Small intestine (tissue), 7 donors: ENCODE measurements at regions not wholly inside any gene's neighbourhood (a gene's known extent, or its start where the extent isn't known, plus 50 kb on each side); places are given as distances from the start of the nearest gene placed in this dataset.
A peak's percentile ranks its signal among the peaks of the same experiment; 100 is the strongest.

Source experiments
- DNase-seq, 2 donors: peaks; one replicate each; pipeline versions ENCODE4 v3.0.0 to v3.0.0-alpha.2; 2013
- FAIRE-seq: peaks from 2 replicates; lab custom pipeline; 2012; peaks lifted over from hg19 to GRCh38; lab: Jason Lieb, UNC
- H3K27ac ChIP-seq, 3 donors: one replicate each; pipeline ENCODE4 v1.5.1; 2013; ENCODE audit warnings: low read length in 2 of 3, mild to moderate bottlenecking in 2 of 3, control low read depth in 1 of 3, inconsistent platforms in 1 of 3, low read depth in 1 of 3, moderate library complexity in 1 of 3
- H3K27me3 ChIP-seq, 3 donors: one replicate each; pipeline ENCODE4 v1.6.1; 2013; ENCODE audit warnings: low read length in 3 of 3, inconsistent platforms in 1 of 3; ENCODE audit not compliant: control insufficient read depth in 3 of 3, insufficient read depth in 3 of 3
- H3K36me3 ChIP-seq, 3 donors: one replicate each; pipeline ENCODE4 v1.6.1; 2013; ENCODE audit warnings: low read length in 3 of 3, inconsistent platforms in 1 of 3, low read depth in 1 of 3, mild to moderate bottlenecking in 1 of 3, moderate library complexity in 1 of 3; ENCODE audit not compliant: control insufficient read depth in 3 of 3, insufficient read depth in 2 of 3
- H3K4me1 ChIP-seq, 3 donors: one replicate each; pipeline ENCODE4 v1.6.1; 2013; ENCODE audit warnings: low read length in 2 of 3, inconsistent platforms in 1 of 3, low read depth in 1 of 3, mild to moderate bottlenecking in 1 of 3, moderate library complexity in 1 of 3; ENCODE audit not compliant: control insufficient read depth in 3 of 3, insufficient read depth in 2 of 3
- H3K4me3 ChIP-seq, 3 donors: one replicate each; pipeline ENCODE4 v1.5.1; 2013; ENCODE audit warnings: low read length in 3 of 3, control low read depth in 1 of 3, inconsistent platforms in 1 of 3, low read depth in 1 of 3, mild to moderate bottlenecking in 1 of 3, moderate library complexity in 1 of 3
- H3K9me3 ChIP-seq, 2 donors: one replicate each; pipeline ENCODE4 v1.6.1; 2013; ENCODE audit warnings: low read depth in 1 of 2, low read length in 1 of 2; ENCODE audit not compliant: control insufficient read depth in 2 of 2, insufficient read depth in 1 of 2
- WGBS, 3 donors: extraction: QIAGEN DNeasy Blood & Tissue Kit; methylation state at CpG; one replicate each; pipeline ENCODE4 v1.1.7; 2013; 5-methylcytosine and 5-hydroxymethylcytosine counted together
- donor health status: healthy with polysubstance abuse.
- donor health status: control.
- donor health status: control.
- donor health status: Bipolar disorder and iron deficiency.
- donor health status: healthy.

DNA sequence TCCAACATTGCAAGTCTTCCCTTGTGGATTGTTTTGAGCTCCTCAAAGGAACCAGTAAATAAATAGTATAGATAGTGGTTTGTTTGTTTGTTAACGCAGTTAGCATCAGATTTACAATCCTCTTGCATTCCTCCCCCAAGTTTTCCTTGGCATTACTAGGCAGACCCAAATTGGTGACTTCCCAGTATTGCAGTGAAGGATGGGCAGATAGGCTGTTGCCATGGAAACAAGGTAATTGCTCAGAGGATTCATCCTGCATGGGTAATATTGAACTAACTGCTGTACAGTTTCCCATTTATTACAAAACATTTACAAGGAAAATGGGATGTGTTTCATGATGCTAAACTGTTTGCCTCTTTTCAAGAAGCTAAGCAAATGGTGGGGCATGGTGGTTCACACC is 477.2 kb downstream of the EPM2A start:
- Histone ChIP-seq H3K27me3 (no peaks in the 10 kb centered on the region), H3K9me3 (peaks cover 0 to 8% of the 10 kb centered on the region in 2 donors), H3K4me1 (no peaks in the 10 kb centered on the region), H3K36me3 (no peaks in the 10 kb centered on the region), H3K4me3 (no peak overlapping the region), H3K27ac (no peak overlapping the region)
- 71 to 82% (median 74%) methylated on average over 1 of the region's 1 CpG for WGBS, 3 donors
- DNase-seq (no peak), FAIRE-seq (no peak)

- FAIRE-seq (no peak), DNase-seq (no peak)
- no peaks in the 10 kb centered on the region for H3K27me3 ChIP-seq
- H3K27ac ChIP-seq = no peak overlapping the region
- no peaks in the 10 kb centered on the region for H3K4me1 ChIP-seq
- peaks cover 0 to under 1% of the 10 kb centered on the region in 2 donors for H3K9me3 ChIP-seq
- no peak overlapping the region for H3K4me3 ChIP-seq
- no peaks in the 10 kb centered on the region for H3K36me3 ChIP-seq
- WGBS, 3 donors = 92 to 96% (median 94%) methylated on average over 2 of the region's 2 CpGs
Observed at GRCh38 chr6:145260484-145261175, 474.7 kb downstream of the EPM2A start.

- FAIRE-seq = peak; percentile 23
- 62 to 72% (median 69%) methylated on average over 2 of the region's 2 CpGs for WGBS, 3 donors
Observed at GRCh38 chr6:145261758-145262157, 473.6 kb downstream of the EPM2A start.

GRCh38 chr6:145262771-145263170 is 472.5 kb downstream of the EPM2A start:
- DNase-seq (no peak), FAIRE-seq (no peak)
- Histone ChIP-seq H3K27me3 (no peaks in the 10 kb centered on the region), H3K9me3 (no peaks in the 10 kb centered on the region), H3K4me1 (no peaks in the 10 kb centered on the region), H3K4me3 (no peak overlapping the region), H3K36me3 (no peaks in the 10 kb centered on the region), H3K27ac (no peak overlapping the region)
- 2 to 40% (median 23%) methylated on average over 1 of the region's 1 CpG for WGBS, 3 donors

More at GRCh38 chr6:145261758-145262157, 473.6 kb downstream of the EPM2A start:
- Histone ChIP-seq H3K9me3 (no peaks in the 10 kb centered on the region), H3K27ac (no peak overlapping the region), H3K4me1 (no peaks in the 10 kb centered on the region), H3K36me3 (no peaks in the 10 kb centered on the region), H3K27me3 (no peaks in the 10 kb centered on the region), H3K4me3 (no peak overlapping the region)
- no peak for DNase-seq

GRCh38 chr6:145263778-145264211 is 471.5 kb downstream of the EPM2A start:
- Histone ChIP-seq H3K36me3 (no peaks in the 10 kb centered on the region), H3K27me3 (no peaks in the 10 kb centered on the region), H3K4me1 (no peaks in the 10 kb centered on the region), H3K9me3 (no peaks in the 10 kb centered on the region), H3K4me3 (no peak overlapping the region), H3K27ac (no peak overlapping the region)
- 60 to 87% (median 86%) methylated on average over 5 of the region's 5 CpGs for WGBS, 3 donors
- no peak for FAIRE-seq
- no peak for DNase-seq

GRCh38 chr6:145266432-145267075 is 468.8 kb downstream of the EPM2A start:
- no peak for DNase-seq
- 79 to 82% (median 80%) methylated on average over 6 of the region's 6 CpGs for WGBS, 3 donors
- FAIRE-seq = no peak

DNA sequence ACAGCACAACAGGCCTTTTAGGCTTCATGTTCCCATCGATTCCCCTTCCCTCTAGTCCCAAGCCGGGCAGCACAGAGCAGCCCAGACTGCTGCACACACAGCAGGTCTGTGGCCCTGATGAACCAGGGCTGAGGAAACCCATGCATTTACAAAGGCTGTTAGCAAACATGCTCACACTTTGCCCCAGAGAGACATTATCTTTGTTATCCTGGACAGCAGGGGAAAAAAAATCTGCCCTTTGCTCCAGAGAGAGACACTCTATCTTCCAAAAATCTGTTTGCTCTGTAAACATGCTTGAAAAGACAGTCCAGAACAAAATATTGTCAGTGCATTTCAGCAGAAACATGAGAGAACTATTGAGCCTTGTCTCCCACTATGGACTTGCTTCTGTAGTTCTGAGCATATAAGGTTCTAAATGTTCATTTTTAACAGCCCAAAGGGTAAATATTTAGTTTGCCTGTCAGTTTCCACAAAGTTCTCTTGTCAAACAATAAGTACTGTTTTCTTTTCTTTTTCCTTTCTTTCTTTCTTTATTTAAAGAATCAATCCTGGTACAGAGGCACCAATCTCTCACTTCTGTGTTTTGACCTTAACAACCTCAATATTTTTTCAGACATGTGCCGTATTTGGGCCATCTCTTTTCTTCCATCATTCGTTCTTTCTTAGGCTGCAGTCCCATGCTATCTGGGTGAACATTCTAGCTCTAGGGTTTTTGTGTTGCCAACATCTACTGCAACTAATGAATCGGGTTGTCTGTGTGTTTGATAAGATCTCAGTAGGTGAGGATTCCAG is 468.0 kb downstream of the EPM2A start:
- Histone ChIP-seq H3K4me1 (peaks cover 0 to 7% (median 0%) of the 10 kb centered on the region in 3 donors), H3K4me3 (no peak overlapping the region), H3K27me3 (no peaks in the 10 kb centered on the region), H3K36me3 (no peaks in the 10 kb centered on the region), H3K27ac (no peak overlapping the region), H3K9me3 (no peaks in the 10 kb centered on the region)
- WGBS, 3 donors = 62 to 77% (median 68%) methylated on average over 5 of the region's 5 CpGs
- peak; percentile 13 to 37 for DNase-seq
- no peak for FAIRE-seq

More at GRCh38 chr6:145266432-145267075, 468.8 kb downstream of the EPM2A start:
- Histone ChIP-seq H3K27ac (no peak overlapping the region), H3K4me1 (peaks cover 0 to 7% (median 0%) of the 10 kb centered on the region in 3 donors), H3K27me3 (no peaks in the 10 kb centered on the region), H3K4me3 (no peak overlapping the region), H3K9me3 (no peaks in the 10 kb centered on the region), H3K36me3 (no peaks in the 10 kb centered on the region)

GRCh38 chr6:145270464-145270863 is 464.9 kb downstream of the EPM2A start:
- Histone ChIP-seq H3K4me3 (no peak overlapping the region), H3K9me3 (no peaks in the 10 kb centered on the region), H3K4me1 (peaks cover 0 to 7% (median 0%) of the 10 kb centered on the region in 3 donors), H3K27ac (no peak overlapping the region), H3K36me3 (no peaks in the 10 kb centered on the region), H3K27me3 (no peaks in the 10 kb centered on the region)
- FAIRE-seq = no peak
- no peak for DNase-seq
- 29 to 55% (median 54%) methylated on average over 2 of the region's 2 CpGs for WGBS, 3 donors
